IMR-90 (cell line): ENCODE measurements at regions not wholly inside any gene's neighbourhood (a gene's known extent, or its start where the extent isn't known, plus 50 kb on each side); places are given as distances from the start of the nearest gene placed in this dataset.

Experiments used
- ATAC-seq: fragments of 200-7000 bp; cut with Tn5 transposase; 2 replicates; pipeline ENCODE4 v1.9.1; 2020; ENCODE audit warnings: low read depth, mild to moderate bottlenecking, moderate library complexity
- BruUV-seq: library from RNA; stranded (reverse); fragments of 400-500 nt; replicated peaks from 2 replicates; lab custom pipeline; 2021; lab: Mats Ljungman, UMichigan
- CTCF ChIA-PET: fragments of 300-600 bp; formaldehyde crosslinking; extraction: SDS; loops from one replicate; lab custom pipeline; 2021; ENCODE audit warnings: antibody characterized with exemption; lab: Yijun Ruan, JAX
- POLR2A ChIA-PET: fragments of 300-600 bp; sonication (Branson Sonifier 250); formaldehyde crosslinking; loops from one replicate; lab custom pipeline; 2022; ENCODE audit warnings: antibody characterized with exemption; ENCODE audit not compliant: unreplicated experiment; lab: Charles Lee
- DNase-seq: peaks from one replicate; pipeline ENCODE4 v3.0.0; 2013
- H2AFZ ChIP-seq: replicated peaks from 2 replicates; pipeline ENCODE3; 2013; ENCODE audit warnings: low read length, mild to moderate bottlenecking; ENCODE audit not compliant: poor library complexity
- H2AK5ac ChIP-seq: 2 replicates; pipeline ENCODE4 v1.6.1; 2013; ENCODE audit warnings: low read depth, low read length, inconsistent platforms
- H2AK9ac ChIP-seq: replicated peaks from 2 replicates; pipeline ENCODE3; 2013; ENCODE audit warnings: mild to moderate bottlenecking, low read depth, low read length, moderate library complexity; ENCODE audit not compliant: poor library complexity
- H2BK120ac ChIP-seq: 2 replicates; pipeline ENCODE4 v1.6.1; 2013; ENCODE audit warnings: low read depth, low read length, inconsistent platforms
- H2BK15ac ChIP-seq: 3 replicates; pipeline ENCODE4 v1.6.1; 2013; ENCODE audit warnings: low read depth, low read length, inconsistent platforms
- H2BK20ac ChIP-seq: 2 replicates; pipeline ENCODE4 v1.6.1; 2013; ENCODE audit warnings: low read depth, mild to moderate bottlenecking, inconsistent platforms, low read length, moderate library complexity
- H2BK5ac ChIP-seq: 2 replicates; pipeline ENCODE4 v1.6.1; 2013; ENCODE audit warnings: mild to moderate bottlenecking, low read depth, low read length, inconsistent platforms; ENCODE audit not compliant: poor library complexity, severe bottlenecking
- H3K14ac ChIP-seq: replicated peaks from 2 replicates; pipeline ENCODE4 v1.6.1; 2013; ENCODE audit warnings: low read depth, low read length, inconsistent platforms
- H3K18ac ChIP-seq: 2 replicates; pipeline ENCODE4 v1.6.1; 2013; ENCODE audit warnings: low read depth, low read length, control low read depth
- H3K23ac ChIP-seq: 2 replicates; pipeline ENCODE4 v1.6.1; 2013; ENCODE audit warnings: low read depth, low read length, inconsistent platforms
- H3K27ac ChIP-seq: 2 replicates; pipeline ENCODE4 v1.5.1; 2013; ENCODE audit warnings: mild to moderate bottlenecking, control low read depth, low read length; ENCODE audit not compliant: insufficient read depth
- H3K27me3 ChIP-seq: 2 replicates; pipeline ENCODE4 v1.6.1; 2013; ENCODE audit warnings: low read length; ENCODE audit not compliant: control insufficient read depth, insufficient read depth
- H3K36me3 ChIP-seq: 2 replicates; pipeline ENCODE4 v1.6.1; 2013; ENCODE audit warnings: low read length, mixed read lengths; ENCODE audit not compliant: control insufficient read depth, insufficient read depth
- H3K4ac ChIP-seq: 2 replicates; pipeline ENCODE4 v1.6.1; 2013; ENCODE audit warnings: low read depth, low read length, inconsistent platforms
- H3K4me1 ChIP-seq: 2 replicates; pipeline ENCODE4 v1.6.1; 2013; ENCODE audit warnings: low read length, mixed read lengths; ENCODE audit not compliant: control insufficient read depth, insufficient read depth
- H3K4me2 ChIP-seq: 2 replicates; pipeline ENCODE4 v1.6.1; 2013; ENCODE audit warnings: low read depth, mild to moderate bottlenecking, control low read depth, low read length, moderate library complexity
- H3K4me3 ChIP-seq: 2 replicates; pipeline ENCODE4 v1.5.1; 2013; ENCODE audit warnings: low read depth, mild to moderate bottlenecking, control low read depth, low read length, moderate library complexity; ENCODE audit not compliant: insufficient read depth
- H3K56ac ChIP-seq: 2 replicates; pipeline ENCODE4 v1.6.1; 2013; ENCODE audit warnings: low read length, inconsistent platforms; ENCODE audit not compliant: insufficient read depth; ENCODE audit errors: extremely low read depth
- H3K79me1 ChIP-seq, 2 experiments: 2 replicates each; pipeline ENCODE4 v1.6.1; 2013; ENCODE audit warnings: low read length in 2 of 2, inconsistent platforms in 1 of 2, low read depth in 1 of 2
- H3K9ac ChIP-seq: 2 replicates; pipeline ENCODE4 v1.6.1; 2013; ENCODE audit warnings: low read depth, low read length, control low read depth
- H3K9me1 ChIP-seq: 2 replicates; pipeline ENCODE4 v1.6.1; 2013; ENCODE audit warnings: low read length, inconsistent platforms; ENCODE audit not compliant: insufficient read depth
- H3K9me3 ChIP-seq: 2 replicates; pipeline ENCODE4 v1.6.1; 2013; ENCODE audit warnings: low read length; ENCODE audit not compliant: control insufficient read depth, insufficient read depth
- H4K20me1 ChIP-seq: 2 replicates; pipeline ENCODE4 v1.6.1; 2013; ENCODE audit warnings: low read length, inconsistent platforms; ENCODE audit not compliant: insufficient read depth
- H4K5ac ChIP-seq: 2 replicates; pipeline ENCODE4 v1.6.1; 2013; ENCODE audit warnings: mild to moderate bottlenecking, low read depth, low read length, control low read depth
- H4K8ac ChIP-seq, 2 experiments: 2 replicates each; pipeline ENCODE4 v1.6.1; 2013; ENCODE audit warnings: low read depth in 2 of 2, low read length in 2 of 2, control low read depth in 1 of 2, inconsistent platforms in 1 of 2
- H4K91ac ChIP-seq: 2 replicates; pipeline ENCODE4 v1.6.1; 2013; ENCODE audit warnings: low read depth, low read length, inconsistent platforms; ENCODE audit not compliant: insufficient read depth
- BHLHE40 ChIP-seq: fragments of 150-350 bp; IDR thresholded peaks from 2 replicates; pipeline ENCODE4 v1.6.1; 2016; ENCODE audit warnings: mild to moderate bottlenecking, low read depth, low read length
- CEBPB ChIP-seq: IDR thresholded peaks from 2 replicates; pipeline ENCODE4 v1.6.1; 2012; ENCODE audit warnings: low read depth, low read length, improper control_type of control experiment
- MAFK ChIP-seq: IDR thresholded peaks from 2 replicates; pipeline ENCODE4 v1.6.1; 2012; ENCODE audit warnings: low read depth, low read length, improper control_type of control experiment
- MAZ ChIP-seq: IDR thresholded peaks from 2 replicates; pipeline ENCODE4 v1.6.1; 2012; ENCODE audit warnings: low read depth, mild to moderate bottlenecking, low read length, improper control_type of control experiment, moderate library complexity, borderline replicate concordance
- WGBS, 2 experiments: methylation state at CpG; one replicate each; pipeline versions ENCODE4 v1.1.5 to v1.1.7; 2013; ENCODE audit warnings: missing lambda C conversion rate in 2 of 2; ENCODE audit not compliant: insufficient read length in 1 of 2; ENCODE audit errors: extremely low coverage in 2 of 2; 5-methylcytosine and 5-hydroxymethylcytosine counted together
- dilution Hi-C: fragments of 300-500 bp; cut with HindIII; formaldehyde crosslinking; loops from one replicate; pipeline ENCODE4 v1.14.3; 2018; ENCODE audit warnings: low sequenced_read_pairs; ENCODE audit not compliant: unreplicated experiment
- in situ Hi-C: fragments of 300-500 bp; cut with MboI; formaldehyde crosslinking; loops from 3 replicates; pipeline ENCODE4 v1.14.3; 2019; ENCODE audit warnings: low sequenced_read_pairs, inconsistent platforms, mixed read lengths
- intact Hi-C: fragments of 100-400 bp; cut with micrococcal nuclease; formaldehyde crosslinking; loops from 2 replicates; pipeline ENCODE4 v1.10.0; 2022
- TF ChIP-seq, protein P1 (sequence below): fragments of 150-350 bp; IDR thresholded peaks from 2 replicates; pipeline ENCODE4 v1.6.1; 2016; ENCODE audit warnings: low read depth, mild to moderate bottlenecking, low read length, moderate library complexity, borderline replicate concordance

DNA sequence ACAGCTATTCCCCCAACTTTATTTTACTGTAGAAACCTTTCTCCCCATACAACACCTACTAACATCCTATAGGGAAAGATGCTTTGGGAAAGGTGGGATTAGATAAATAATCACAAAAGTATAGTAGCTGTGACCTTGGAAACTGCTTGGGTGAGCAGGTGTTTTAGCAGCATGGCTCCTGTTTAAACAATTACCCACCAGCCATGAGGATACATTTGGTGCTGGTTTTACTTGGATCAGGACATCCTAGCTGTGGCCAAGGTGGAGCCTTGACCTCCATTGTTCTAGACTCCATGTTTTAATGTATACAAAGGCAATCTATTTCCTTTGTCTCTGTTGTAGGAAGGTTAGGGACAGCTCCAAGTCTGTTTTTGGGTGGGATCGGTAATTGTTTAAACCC lies 56.8 kb upstream of the ALDH1B1 start:
- Histone ChIP-seq H2BK20ac (no peak overlapping the region), H3K14ac (no peak overlapping the region), H3K9me3 (no peaks in the 10 kb centered on the region), H3K27ac (no peak overlapping the region), H4K8ac (no peak overlapping the region), H2AFZ (no peak overlapping the region), H3K56ac (no peak overlapping the region), H3K4me2 (no peak overlapping the region), H4K91ac (no peak overlapping the region), H3K36me3 (no peaks in the 10 kb centered on the region), H3K79me1 (no peaks in the 10 kb centered on the region), H4K5ac (no peak overlapping the region), H2AK5ac (no peak overlapping the region), H2BK5ac (no peak overlapping the region), H3K9me1 (no peaks in the 10 kb centered on the region), H3K9ac (no peak overlapping the region), H2AK9ac (no peak overlapping the region), H3K4me3 (no peak overlapping the region), H2BK15ac (no peak overlapping the region), H4K20me1 (no peaks in the 10 kb centered on the region), H3K4me1 (peaks cover 5% of the 10 kb centered on the region; the same call in 1 of the 2 replicates), H3K27me3 (peaks cover 39% of the 10 kb centered on the region), H2BK120ac (no peak overlapping the region), H3K18ac (no peak overlapping the region), H3K4ac (no peak overlapping the region), H3K23ac (no peak overlapping the region)
- no peak for DNase-seq
- CTCF ChIA-PET: no interaction called here
- no CpG with 5 or more reads among the region's 1 CpG for WGBS, 2 experiments
- ATAC-seq: no peak
- dilution Hi-C loops (no loop called here), intact Hi-C loops (loop anchor here (10.0 kb wide), 1 partner anchor 61 kb away; no protein-coding TSS in a partner anchor), in situ Hi-C loops (no loop called here)
- POLR2A ChIA-PET: no interaction called here
- no TSS peak for BruUV-seq
- no peak for TF ChIP-seq MAZ
- TF ChIP-seq, protein P1, sequence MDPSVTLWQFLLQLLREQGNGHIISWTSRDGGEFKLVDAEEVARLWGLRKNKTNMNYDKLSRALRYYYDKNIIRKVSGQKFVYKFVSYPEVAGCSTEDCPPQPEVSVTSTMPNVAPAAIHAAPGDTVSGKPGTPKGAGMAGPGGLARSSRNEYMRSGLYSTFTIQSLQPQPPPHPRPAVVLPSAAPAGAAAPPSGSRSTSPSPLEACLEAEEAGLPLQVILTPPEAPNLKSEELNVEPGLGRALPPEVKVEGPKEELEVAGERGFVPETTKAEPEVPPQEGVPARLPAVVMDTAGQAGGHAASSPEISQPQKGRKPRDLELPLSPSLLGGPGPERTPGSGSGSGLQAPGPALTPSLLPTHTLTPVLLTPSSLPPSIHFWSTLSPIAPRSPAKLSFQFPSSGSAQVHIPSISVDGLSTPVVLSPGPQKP: no peak
- TF ChIP-seq BHLHE40: no peak
- no peak for TF ChIP-seq MAFK
- no peak for TF ChIP-seq CEBPB
